ENCODE measurements at regions not wholly inside any gene's neighbourhood (a gene's known extent, or its start where the extent isn't known, plus 50 kb on each side); places are given as distances from the start of the nearest gene placed in this dataset.

GRCh38 chr11:104695065-104695463 is 203.2 kb downstream of the CASP12 start:
- H3K4me1 Mint-ChIP-seq = no peaks in the 10 kb centered on the region
- no peaks in the 10 kb centered on the region for H3K9me3 ChIP-seq (ENCODE audit: low read depth)
- H3K9me3 Mint-ChIP-seq = no peaks in the 10 kb centered on the region
- H3K27ac ChIP-seq = no peak overlapping the region
- H3K4me1 ChIP-seq = no peaks in the 10 kb centered on the region
- no peak overlapping the region for H3K27ac Mint-ChIP-seq
- H3K36me3 Mint-ChIP-seq = no peaks in the 10 kb centered on the region
- H3K4me3 Mint-ChIP-seq = no peak overlapping the region
- H3K27me3 ChIP-seq = no peaks in the 10 kb centered on the region
- no peaks in the 10 kb centered on the region for H3K79me2 ChIP-seq (ENCODE audit: low read depth)
- H3K9ac ChIP-seq = no peak overlapping the region
- H3K4me2 ChIP-seq = no peak overlapping the region
- no peaks in the 10 kb centered on the region for H4K20me1 ChIP-seq (ENCODE audit: low read depth)
- no peak overlapping the region for H3K4me3 ChIP-seq
- DNase-seq (ENCODE audit: low spot score) = no peak
- no peak overlapping the region for H2AFZ ChIP-seq (replicated peaks)
- H3K27me3 Mint-ChIP-seq (ENCODE audit: insufficient read depth, low read depth) = no peaks in the 10 kb centered on the region
- no peaks in the 10 kb centered on the region for H3F3A ChIP-seq (ENCODE audit: low read depth)
- no peaks in the 10 kb centered on the region for H3K36me3 ChIP-seq
- TF ChIP-seq EZH2 (IDR thresholded peaks at IDR 0.05) (no peak), CTCF (IDR thresholded peaks at IDR 0.05) (no peak), EZH2phosphoT487 (IDR thresholded peaks at IDR 0.05) (no peak)

GRCh38 chr11:104694259-104695064 is 203.8 kb downstream of the CASP12 start:
- H3K36me3 ChIP-seq = no peaks in the 10 kb centered on the region
- H3K4me2 ChIP-seq = no peak overlapping the region
- no peaks in the 10 kb centered on the region for H3K9me3 ChIP-seq (ENCODE audit: low read depth)
- H3K9ac ChIP-seq = no peak overlapping the region
- TF ChIP-seq EZH2 (IDR thresholded peaks at IDR 0.05) (no peak), CTCF (IDR thresholded peaks at IDR 0.05) (no peak), EZH2phosphoT487 (IDR thresholded peaks at IDR 0.05) (no peak)
- no peak overlapping the region for H2AFZ ChIP-seq (replicated peaks)
- Mint-ChIP-seq H3K36me3 (no peaks in the 10 kb centered on the region), H3K27me3 (ENCODE audit: insufficient read depth, low read depth) (no peaks in the 10 kb centered on the region), H3K9me3 (no peaks in the 10 kb centered on the region), H3K27ac (no peak overlapping the region), H3K4me1 (no peaks in the 10 kb centered on the region), H3K4me3 (no peak overlapping the region)
- no peaks in the 10 kb centered on the region for H3K79me2 ChIP-seq (ENCODE audit: low read depth)
- H3K27me3 ChIP-seq = no peaks in the 10 kb centered on the region
- H3K4me3 ChIP-seq = no peak overlapping the region
- H4K20me1 ChIP-seq (ENCODE audit: low read depth) = no peaks in the 10 kb centered on the region
- no peaks in the 10 kb centered on the region for H3F3A ChIP-seq (ENCODE audit: low read depth)
- no peaks in the 10 kb centered on the region for H3K4me1 ChIP-seq
- DNase-seq (ENCODE audit: low spot score) = peak; percentile 1
- no peak overlapping the region for H3K27ac ChIP-seq

GRCh38 chr11:104692751-104693150 is 205.5 kb downstream of the CASP12 start:
- Histone ChIP-seq H3K4me1 (no peaks in the 10 kb centered on the region), H4K20me1 (ENCODE audit: low read depth) (no peaks in the 10 kb centered on the region), H3K27ac (no peak overlapping the region), H3F3A (ENCODE audit: low read depth) (no peaks in the 10 kb centered on the region), H3K79me2 (ENCODE audit: low read depth) (no peaks in the 10 kb centered on the region), H3K27me3 (no peaks in the 10 kb centered on the region), H2AFZ (replicated peaks) (no peak overlapping the region), H3K4me3 (no peak overlapping the region), H3K9me3 (ENCODE audit: low read depth) (no peaks in the 10 kb centered on the region), H3K4me2 (no peak overlapping the region), H3K36me3 (no peaks in the 10 kb centered on the region), H3K9ac (no peak overlapping the region)
- Mint-ChIP-seq H3K4me1 (no peaks in the 10 kb centered on the region), H3K27me3 (ENCODE audit: insufficient read depth, low read depth) (no peaks in the 10 kb centered on the region), H3K27ac (no peak overlapping the region), H3K9me3 (no peaks in the 10 kb centered on the region), H3K4me3 (no peak overlapping the region), H3K36me3 (no peaks in the 10 kb centered on the region)
- TF ChIP-seq EZH2 (IDR thresholded peaks at IDR 0.05) (no peak), EZH2phosphoT487 (IDR thresholded peaks at IDR 0.05) (no peak), CTCF (IDR thresholded peaks at IDR 0.05) (no peak)
- DNase-seq (ENCODE audit: low spot score) = no peak
